ENCODE measurements at regions not wholly inside any gene's neighbourhood (a gene's known extent, or its start where the extent isn't known, plus 50 kb on each side); places are given as distances from the start of the nearest gene placed in this dataset.

- Histone ChIP-seq H3K27ac (ENCODE audit: low read depth in 2 of 2, low read length in 2 of 2) (no peak overlapping the region), H3K4me1 (ENCODE audit: control insufficient read depth in 2 of 3, insufficient read depth in 2 of 3, low read depth in 1 of 3, low read length in 3 of 3) (no peaks in the 10 kb centered on the region), H3K9ac (ENCODE audit: low read length in 3 of 3) (no peak overlapping the region), H3K27me3 (ENCODE audit: control insufficient read depth, insufficient read depth, low read length) (no peaks in the 10 kb centered on the region), H3K9me3 (ENCODE audit: control insufficient read depth in 2 of 3, insufficient read depth in 1 of 3, low read length in 3 of 3) (no peaks in the 10 kb centered on the region), H3K36me3 (ENCODE audit: control insufficient read depth in 2 of 3, insufficient read depth in 3 of 3, low read length in 3 of 3) (no peaks in the 10 kb centered on the region), H3K4me3 (ENCODE audit: low read length in 3 of 3) (no peak overlapping the region)
- FAIRE-seq (no peak), DNase-seq (no peak)
- intact Hi-C loops (cut with DNase I): no loop called here
- no peak for TF ChIP-seq CTCF (IDR thresholded peaks at IDR 0.05; ENCODE audit: borderline replicate concordance, extremely low read depth, insufficient read depth)
Observed at GRCh38 chr1:193712392-193712791, 526.0 kb upstream of the B3GALT2 start.

- DNase-seq (no peak), FAIRE-seq (no peak)
- no peaks in the 10 kb centered on the region for H3K9me3 ChIP-seq (ENCODE audit: control insufficient read depth in 2 of 3, insufficient read depth in 1 of 3, low read length in 3 of 3)
- no peak overlapping the region for H3K4me3 ChIP-seq (ENCODE audit: low read length in 3 of 3)
- H3K4me1 ChIP-seq (ENCODE audit: control insufficient read depth in 2 of 3, insufficient read depth in 2 of 3, low read depth in 1 of 3, low read length in 3 of 3): no peaks in the 10 kb centered on the region
- TF ChIP-seq CTCF (IDR thresholded peaks at IDR 0.05; ENCODE audit: borderline replicate concordance, extremely low read depth, insufficient read depth): no peak
- H3K27me3 ChIP-seq (ENCODE audit: control insufficient read depth, insufficient read depth, low read length): no peaks in the 10 kb centered on the region
- H3K27ac ChIP-seq (ENCODE audit: low read depth in 2 of 2, low read length in 2 of 2): no peak overlapping the region
- no peaks in the 10 kb centered on the region for H3K36me3 ChIP-seq (ENCODE audit: control insufficient read depth in 2 of 3, insufficient read depth in 3 of 3, low read length in 3 of 3)
- no peak overlapping the region for H3K9ac ChIP-seq (ENCODE audit: low read length in 3 of 3)
- intact Hi-C loops (cut with DNase I): no loop called here
Observed at GRCh38 chr1:193709607-193710006, 523.2 kb upstream of the B3GALT2 start.

GRCh38 chr1:193707271-193708021 is 521.0 kb upstream of the B3GALT2 start:
- Histone ChIP-seq H3K9ac (ENCODE audit: low read length in 3 of 3) (no peak overlapping the region), H3K27ac (ENCODE audit: low read depth in 2 of 2, low read length in 2 of 2) (no peak overlapping the region), H3K9me3 (ENCODE audit: control insufficient read depth in 2 of 3, insufficient read depth in 1 of 3, low read length in 3 of 3) (no peaks in the 10 kb centered on the region), H3K27me3 (ENCODE audit: control insufficient read depth, insufficient read depth, low read length) (no peaks in the 10 kb centered on the region), H3K4me1 (ENCODE audit: control insufficient read depth in 2 of 3, insufficient read depth in 2 of 3, low read depth in 1 of 3, low read length in 3 of 3) (no peaks in the 10 kb centered on the region), H3K36me3 (ENCODE audit: control insufficient read depth in 2 of 3, insufficient read depth in 3 of 3, low read length in 3 of 3) (no peaks in the 10 kb centered on the region), H3K4me3 (ENCODE audit: low read length in 3 of 3) (no peak overlapping the region)
- TF ChIP-seq CTCF (IDR thresholded peaks at IDR 0.05; ENCODE audit: borderline replicate concordance, extremely low read depth, insufficient read depth): no peak
- DNase-seq (peak in 3 of 5 donors; percentile 14 to 70 (median 66)), FAIRE-seq (no peak)
- intact Hi-C loops (cut with DNase I): no loop called here

GRCh38 chr1:193706766-193707165 is 520.4 kb upstream of the B3GALT2 start:
- intact Hi-C loops (cut with DNase I): no loop called here
- no peaks in the 10 kb centered on the region for H3K27me3 ChIP-seq (ENCODE audit: control insufficient read depth, insufficient read depth, low read length)
- no peak for TF ChIP-seq CTCF (IDR thresholded peaks at IDR 0.05; ENCODE audit: borderline replicate concordance, extremely low read depth, insufficient read depth)
- H3K9me3 ChIP-seq (ENCODE audit: control insufficient read depth in 2 of 3, insufficient read depth in 1 of 3, low read length in 3 of 3): no peaks in the 10 kb centered on the region
- FAIRE-seq: no peak
- H3K36me3 ChIP-seq (ENCODE audit: control insufficient read depth in 2 of 3, insufficient read depth in 3 of 3, low read length in 3 of 3): no peaks in the 10 kb centered on the region
- H3K27ac ChIP-seq (ENCODE audit: low read depth in 2 of 2, low read length in 2 of 2): no peak overlapping the region
- no peak for DNase-seq
- H3K4me1 ChIP-seq (ENCODE audit: control insufficient read depth in 2 of 3, insufficient read depth in 2 of 3, low read depth in 1 of 3, low read length in 3 of 3): no peaks in the 10 kb centered on the region
- no peak overlapping the region for H3K9ac ChIP-seq (ENCODE audit: low read length in 3 of 3)
- no peak overlapping the region for H3K4me3 ChIP-seq (ENCODE audit: low read length in 3 of 3)

All from kidney (tissue), 13 donors.